ENCODE measurements at regions not wholly inside any gene's neighbourhood (a gene's known extent, or its start where the extent isn't known, plus 50 kb on each side); places are given as distances from the start of the nearest gene placed in this dataset.

DNA sequence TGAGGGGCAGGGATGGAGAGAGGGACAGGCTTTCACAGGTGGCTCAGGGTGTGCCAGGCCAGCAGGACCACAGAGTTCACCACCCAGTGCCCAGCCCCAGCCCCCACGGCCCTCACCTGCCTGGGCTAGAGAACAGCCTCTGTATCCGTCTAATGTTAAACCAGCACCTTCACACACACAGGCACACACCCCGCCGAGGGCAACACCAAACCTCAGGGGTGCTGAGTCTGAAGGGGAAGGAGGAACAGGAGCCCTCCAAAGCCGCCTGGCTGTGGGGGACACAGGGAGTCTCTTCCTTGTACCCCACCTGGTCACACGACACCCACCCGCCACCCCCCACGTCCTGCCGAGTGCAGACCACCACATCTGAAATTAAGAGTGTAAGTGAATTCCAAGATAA is 205.8 kb upstream of the SALL3 start:
- no peak overlapping the region for H3K4me2 ChIP-seq (replicated peaks; ENCODE audit: extremely low read depth, low read length, poor library complexity, severe bottlenecking)
- intact Hi-C loops (cut with micrococcal nuclease): no loop called here
- no peak overlapping the region for H3K27ac ChIP-seq (ENCODE audit: low read depth in 1 of 2, low read length in 2 of 2)
- no peak for TF ChIP-seq CTCF (IDR thresholded peaks at IDR 0.05)
- no peaks in the 10 kb centered on the region for H3K9me3 ChIP-seq (replicated peaks in 1 of 2; ENCODE audit: control insufficient read depth in 1 of 2, insufficient read depth in 1 of 2, low read length in 2 of 2)
- H2AFZ ChIP-seq (ENCODE audit: insufficient read depth, low read depth, low read length, poor library complexity, severe bottlenecking): no peak overlapping the region
- Mint-ChIP-seq H3K4me1 (no peaks in the 10 kb centered on the region), H3K27me3 (ENCODE audit: low read depth in 3 of 3) (peaks cover 5 to 7% (median 7%) of the 10 kb centered on the region in 3 donors), H3K4me3 (no peak overlapping the region), H3K27ac (no peak overlapping the region), H3K36me3 (no peaks in the 10 kb centered on the region), H3K9me3 (no peaks in the 10 kb centered on the region)
- WGBS (ENCODE audit: insufficient coverage): no CpG with 5 or more reads among the region's 9 CpGs
- H3K4me1 ChIP-seq (ENCODE audit: control insufficient read depth in 1 of 2, insufficient read depth in 2 of 2, low read length in 2 of 2): no peaks in the 10 kb centered on the region
- H3K9ac ChIP-seq (ENCODE audit: insufficient read depth, low read length, poor library complexity, severe bottlenecking): no peak overlapping the region
- no peak for DNase-seq
- no peaks in the 10 kb centered on the region for H3K79me2 ChIP-seq (ENCODE audit: insufficient read depth, low read length)
- H3K27me3 ChIP-seq (ENCODE audit: control insufficient read depth in 2 of 2, insufficient read depth in 2 of 2, low read length in 2 of 2): no peaks in the 10 kb centered on the region
- H3K4me3 ChIP-seq (replicated peaks in 1 of 3; ENCODE audit: low read depth in 2 of 3, low read length in 3 of 3): no peak overlapping the region
- no peaks in the 10 kb centered on the region for H4K20me1 ChIP-seq (ENCODE audit: insufficient read depth, low read length)
- H3K36me3 ChIP-seq (replicated peaks in 1 of 2; ENCODE audit: control insufficient read depth in 1 of 2, insufficient read depth in 2 of 2, low read length in 2 of 2): no peaks in the 10 kb centered on the region

DNA sequence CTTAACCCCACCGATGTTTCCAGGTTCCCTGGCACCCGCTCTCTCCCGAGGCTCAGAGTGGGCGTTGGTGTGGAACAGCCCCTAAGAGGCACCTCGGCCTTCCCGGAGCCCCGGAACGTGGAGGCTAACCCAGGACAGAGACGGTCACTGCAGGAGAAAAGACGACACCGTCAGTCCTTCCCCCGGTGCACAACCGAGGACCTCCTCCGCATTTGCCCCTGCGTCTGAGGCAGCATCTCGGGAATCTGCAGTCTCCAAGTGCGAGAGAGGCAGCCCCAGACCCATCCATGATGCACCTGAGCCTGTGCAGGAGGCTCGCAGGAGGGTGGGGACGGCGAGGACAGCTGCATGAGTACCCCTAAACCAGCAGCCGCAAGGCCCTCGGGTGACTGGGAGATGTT is 204.9 kb upstream of the SALL3 start:
- Histone ChIP-seq H4K20me1 (ENCODE audit: insufficient read depth, low read length) (no peaks in the 10 kb centered on the region), H2AFZ (ENCODE audit: insufficient read depth, low read depth, low read length, poor library complexity, severe bottlenecking) (no peak overlapping the region), H3K4me1 (ENCODE audit: control insufficient read depth in 1 of 2, insufficient read depth in 2 of 2, low read length in 2 of 2) (no peaks in the 10 kb centered on the region), H3K36me3 (replicated peaks in 1 of 2; ENCODE audit: control insufficient read depth in 1 of 2, insufficient read depth in 2 of 2, low read length in 2 of 2) (no peaks in the 10 kb centered on the region), H3K27ac (ENCODE audit: low read depth in 1 of 2, low read length in 2 of 2) (no peak overlapping the region), H3K79me2 (ENCODE audit: insufficient read depth, low read length) (no peaks in the 10 kb centered on the region), H3K4me3 (replicated peaks in 1 of 3; ENCODE audit: low read depth in 2 of 3, low read length in 3 of 3) (no peak overlapping the region), H3K4me2 (replicated peaks; ENCODE audit: extremely low read depth, low read length, poor library complexity, severe bottlenecking) (no peak overlapping the region), H3K9ac (ENCODE audit: insufficient read depth, low read length, poor library complexity, severe bottlenecking) (no peak overlapping the region), H3K27me3 (ENCODE audit: control insufficient read depth in 2 of 2, insufficient read depth in 2 of 2, low read length in 2 of 2) (no peaks in the 10 kb centered on the region), H3K9me3 (replicated peaks in 1 of 2; ENCODE audit: control insufficient read depth in 1 of 2, insufficient read depth in 1 of 2, low read length in 2 of 2) (no peaks in the 10 kb centered on the region)
- intact Hi-C loops (cut with micrococcal nuclease): no loop called here
- no peak for DNase-seq
- TF ChIP-seq CTCF (IDR thresholded peaks at IDR 0.05): no peak
- no peaks in the 10 kb centered on the region for H3K36me3 Mint-ChIP-seq
- H3K27ac Mint-ChIP-seq: no peak overlapping the region
- WGBS (ENCODE audit: insufficient coverage): 89% methylated on average over 17 of the region's 22 CpGs
- no peaks in the 10 kb centered on the region for H3K9me3 Mint-ChIP-seq
- H3K27me3 Mint-ChIP-seq (ENCODE audit: low read depth in 3 of 3): peaks cover under 1 to 7% (median 1%) of the 10 kb centered on the region in 3 donors
- H3K4me1 Mint-ChIP-seq: no peaks in the 10 kb centered on the region
- no peak overlapping the region for H3K4me3 Mint-ChIP-seq
